ENCODE measurements at regions not wholly inside any gene's neighbourhood (a gene's known extent, or its start where the extent isn't known, plus 50 kb on each side); places are given as distances from the start of the nearest gene placed in this dataset.

DNA sequence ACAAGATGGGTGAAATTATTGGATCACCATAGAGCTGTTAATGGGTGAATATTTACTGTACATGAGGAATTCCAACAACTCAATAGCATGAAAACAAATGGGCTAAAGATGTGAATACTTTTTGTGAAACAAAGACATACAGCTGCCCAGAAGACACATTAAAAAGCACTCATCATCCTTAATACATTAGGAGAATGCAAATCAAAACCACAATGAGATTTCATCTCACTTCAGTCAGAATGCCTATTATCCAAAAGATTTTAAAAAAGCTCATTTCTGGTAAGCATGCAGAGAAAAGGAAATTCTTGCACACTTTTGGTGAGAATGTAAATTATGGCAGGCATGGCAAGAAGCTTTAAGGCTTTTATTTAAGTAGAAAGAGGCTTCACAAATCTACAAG is 770.8 kb upstream of the AMELY start:
- Mint-ChIP-seq H3K27ac (no peak overlapping the region), H3K4me3 (no peak overlapping the region), H3K4me1 (peaks cover 2% of the 10 kb centered on the region), H3K27me3 (ENCODE audit: low read depth in 3 of 3) (peaks cover 0 to 4% (median 1%) of the 10 kb centered on the region in 3 donors), H3K36me3 (no peaks in the 10 kb centered on the region), H3K9me3 (peaks cover 0 to 6% (median 0%) of the 10 kb centered on the region in 7 donors)
- TF ChIP-seq, protein P1, sequence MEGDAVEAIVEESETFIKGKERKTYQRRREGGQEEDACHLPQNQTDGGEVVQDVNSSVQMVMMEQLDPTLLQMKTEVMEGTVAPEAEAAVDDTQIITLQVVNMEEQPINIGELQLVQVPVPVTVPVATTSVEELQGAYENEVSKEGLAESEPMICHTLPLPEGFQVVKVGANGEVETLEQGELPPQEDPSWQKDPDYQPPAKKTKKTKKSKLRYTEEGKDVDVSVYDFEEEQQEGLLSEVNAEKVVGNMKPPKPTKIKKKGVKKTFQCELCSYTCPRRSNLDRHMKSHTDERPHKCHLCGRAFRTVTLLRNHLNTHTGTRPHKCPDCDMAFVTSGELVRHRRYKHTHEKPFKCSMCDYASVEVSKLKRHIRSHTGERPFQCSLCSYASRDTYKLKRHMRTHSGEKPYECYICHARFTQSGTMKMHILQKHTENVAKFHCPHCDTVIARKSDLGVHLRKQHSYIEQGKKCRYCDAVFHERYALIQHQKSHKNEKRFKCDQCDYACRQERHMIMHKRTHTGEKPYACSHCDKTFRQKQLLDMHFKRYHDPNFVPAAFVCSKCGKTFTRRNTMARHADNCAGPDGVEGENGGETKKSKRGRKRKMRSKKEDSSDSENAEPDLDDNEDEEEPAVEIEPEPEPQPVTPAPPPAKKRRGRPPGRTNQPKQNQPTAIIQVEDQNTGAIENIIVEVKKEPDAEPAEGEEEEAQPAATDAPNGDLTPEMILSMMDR (IDR thresholded peaks at IDR 0.05): no peak
- Histone ChIP-seq H3K4me2 (replicated peaks; ENCODE audit: extremely low read depth, low read length, poor library complexity, severe bottlenecking) (no peak overlapping the region), H3K9ac (ENCODE audit: insufficient read depth, low read length, poor library complexity, severe bottlenecking) (no peak overlapping the region), H2AFZ (ENCODE audit: insufficient read depth, low read depth, low read length, poor library complexity, severe bottlenecking) (no peak overlapping the region), H3K4me3 (replicated peaks in 1 of 3; ENCODE audit: low read depth in 2 of 3, low read length in 3 of 3) (no peak overlapping the region), H3K27me3 (ENCODE audit: control insufficient read depth in 2 of 2, insufficient read depth in 2 of 2, low read length in 2 of 2) (no peaks in the 10 kb centered on the region), H3K9me3 (replicated peaks in 1 of 2; ENCODE audit: control insufficient read depth in 1 of 2, insufficient read depth in 1 of 2, low read length in 2 of 2) (no peaks in the 10 kb centered on the region), H3K79me2 (ENCODE audit: insufficient read depth, low read length) (no peaks in the 10 kb centered on the region), H3K4me1 (ENCODE audit: control insufficient read depth in 1 of 2, insufficient read depth in 2 of 2, low read length in 2 of 2) (no peaks in the 10 kb centered on the region), H3K36me3 (replicated peaks in 1 of 2; ENCODE audit: control insufficient read depth in 1 of 2, insufficient read depth in 2 of 2, low read length in 2 of 2) (no peaks in the 10 kb centered on the region), H4K20me1 (ENCODE audit: insufficient read depth, low read length) (no peaks in the 10 kb centered on the region), H3K27ac (ENCODE audit: low read depth in 1 of 2, low read length in 2 of 2) (no peak overlapping the region)
- DNase-seq: no peak
- intact Hi-C loops (cut with micrococcal nuclease): no loop called here

DNA sequence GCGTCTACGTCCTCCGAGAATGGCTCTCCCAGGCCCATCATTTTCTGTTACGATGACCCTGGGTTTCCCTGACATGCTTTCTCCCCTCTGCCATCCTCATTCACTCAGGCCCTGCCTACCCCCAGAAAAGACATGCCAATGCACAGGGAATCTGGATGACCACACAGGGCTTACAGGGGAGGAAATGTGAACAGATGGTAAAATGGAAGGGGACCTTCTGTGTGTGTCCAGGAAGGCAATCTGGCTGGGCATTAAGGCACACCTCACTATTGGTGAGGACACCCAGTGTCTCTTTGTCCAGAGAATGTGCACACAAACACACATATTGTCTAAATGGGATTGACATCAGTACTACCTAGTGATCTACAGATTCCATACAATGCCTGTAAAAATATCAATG is 769.9 kb upstream of the AMELY start:
- Histone ChIP-seq H3K4me2 (replicated peaks; ENCODE audit: extremely low read depth, low read length, poor library complexity, severe bottlenecking) (no peak overlapping the region), H4K20me1 (ENCODE audit: insufficient read depth, low read length) (no peaks in the 10 kb centered on the region), H3K27me3 (ENCODE audit: control insufficient read depth in 2 of 2, insufficient read depth in 2 of 2, low read length in 2 of 2) (no peaks in the 10 kb centered on the region), H2AFZ (ENCODE audit: insufficient read depth, low read depth, low read length, poor library complexity, severe bottlenecking) (no peak overlapping the region), H3K27ac (ENCODE audit: low read depth in 1 of 2, low read length in 2 of 2) (no peak overlapping the region), H3K4me3 (replicated peaks in 1 of 3; ENCODE audit: low read depth in 2 of 3, low read length in 3 of 3) (no peak overlapping the region), H3K9ac (ENCODE audit: insufficient read depth, low read length, poor library complexity, severe bottlenecking) (no peak overlapping the region), H3K79me2 (ENCODE audit: insufficient read depth, low read length) (no peaks in the 10 kb centered on the region), H3K36me3 (replicated peaks in 1 of 2; ENCODE audit: control insufficient read depth in 1 of 2, insufficient read depth in 2 of 2, low read length in 2 of 2) (no peaks in the 10 kb centered on the region), H3K4me1 (ENCODE audit: control insufficient read depth in 1 of 2, insufficient read depth in 2 of 2, low read length in 2 of 2) (no peaks in the 10 kb centered on the region), H3K9me3 (replicated peaks in 1 of 2; ENCODE audit: control insufficient read depth in 1 of 2, insufficient read depth in 1 of 2, low read length in 2 of 2) (no peaks in the 10 kb centered on the region)
- Mint-ChIP-seq H3K36me3 (no peaks in the 10 kb centered on the region), H3K4me3 (no peak overlapping the region), H3K27ac (no peak overlapping the region), H3K27me3 (ENCODE audit: low read depth in 3 of 3) (peaks cover 0 to 4% (median 1%) of the 10 kb centered on the region in 3 donors), H3K4me1 (no peaks in the 10 kb centered on the region), H3K9me3 (peaks cover 0 to 8% (median 0%) of the 10 kb centered on the region in 7 donors)
- TF ChIP-seq, protein P1 (IDR thresholded peaks at IDR 0.05): no peak
- DNase-seq: no peak
- intact Hi-C loops (cut with micrococcal nuclease): no loop called here
- WGBS (ENCODE audit: insufficient coverage): 100% methylated on average over 1 of the region's 4 CpGs

Measured in CD14-positive monocyte (primary cell).